ENCODE measurements at regions not wholly inside any gene's neighbourhood (a gene's known extent, or its start where the extent isn't known, plus 50 kb on each side); places are given as distances from the start of the nearest gene placed in this dataset.

- no peak overlapping the region for H3K4me2 ChIP-seq (replicated peaks; ENCODE audit: extremely low read depth, low read length, poor library complexity, severe bottlenecking)
- Mint-ChIP-seq H3K4me1 (no peaks in the 10 kb centered on the region), H3K4me3 (no peak overlapping the region), H3K27ac (no peak overlapping the region), H3K36me3 (no peaks in the 10 kb centered on the region), H3K27me3 (ENCODE audit: low read depth in 3 of 3) (no peaks in the 10 kb centered on the region), H3K9me3 (peaks cover 0 to 5% (median 2%) of the 10 kb centered on the region in 7 donors)
- H3K9ac ChIP-seq (ENCODE audit: insufficient read depth, low read length, poor library complexity, severe bottlenecking) = no peak overlapping the region
- no peak overlapping the region for H2AFZ ChIP-seq (ENCODE audit: insufficient read depth, low read depth, low read length, poor library complexity, severe bottlenecking)
- H3K9me3 ChIP-seq (replicated peaks in 1 of 2; ENCODE audit: control insufficient read depth in 1 of 2, insufficient read depth in 1 of 2, low read length in 2 of 2) = peaks cover 5 to 13% of the 10 kb centered on the region in 2 donors
- H3K36me3 ChIP-seq (replicated peaks in 1 of 2; ENCODE audit: control insufficient read depth in 1 of 2, insufficient read depth in 2 of 2, low read length in 2 of 2) = no peaks in the 10 kb centered on the region
- H3K27ac ChIP-seq (ENCODE audit: low read depth in 1 of 2, low read length in 2 of 2) = no peak overlapping the region
- no peaks in the 10 kb centered on the region for H3K4me1 ChIP-seq (ENCODE audit: control insufficient read depth in 1 of 2, insufficient read depth in 2 of 2, low read length in 2 of 2)
- DNase-seq = no peak
- intact Hi-C loops (cut with micrococcal nuclease) = no loop called here
- no peaks in the 10 kb centered on the region for H4K20me1 ChIP-seq (ENCODE audit: insufficient read depth, low read length)
- no peak overlapping the region for H3K4me3 ChIP-seq (replicated peaks in 1 of 3; ENCODE audit: low read depth in 2 of 3, low read length in 3 of 3)
- no peaks in the 10 kb centered on the region for H3K27me3 ChIP-seq (ENCODE audit: control insufficient read depth in 2 of 2, insufficient read depth in 2 of 2, low read length in 2 of 2)
- 92% methylated on average over 2 of the region's 3 CpGs for WGBS (ENCODE audit: insufficient coverage)
- H3K79me2 ChIP-seq (ENCODE audit: insufficient read depth, low read length) = no peaks in the 10 kb centered on the region
- TF ChIP-seq, protein P1, sequence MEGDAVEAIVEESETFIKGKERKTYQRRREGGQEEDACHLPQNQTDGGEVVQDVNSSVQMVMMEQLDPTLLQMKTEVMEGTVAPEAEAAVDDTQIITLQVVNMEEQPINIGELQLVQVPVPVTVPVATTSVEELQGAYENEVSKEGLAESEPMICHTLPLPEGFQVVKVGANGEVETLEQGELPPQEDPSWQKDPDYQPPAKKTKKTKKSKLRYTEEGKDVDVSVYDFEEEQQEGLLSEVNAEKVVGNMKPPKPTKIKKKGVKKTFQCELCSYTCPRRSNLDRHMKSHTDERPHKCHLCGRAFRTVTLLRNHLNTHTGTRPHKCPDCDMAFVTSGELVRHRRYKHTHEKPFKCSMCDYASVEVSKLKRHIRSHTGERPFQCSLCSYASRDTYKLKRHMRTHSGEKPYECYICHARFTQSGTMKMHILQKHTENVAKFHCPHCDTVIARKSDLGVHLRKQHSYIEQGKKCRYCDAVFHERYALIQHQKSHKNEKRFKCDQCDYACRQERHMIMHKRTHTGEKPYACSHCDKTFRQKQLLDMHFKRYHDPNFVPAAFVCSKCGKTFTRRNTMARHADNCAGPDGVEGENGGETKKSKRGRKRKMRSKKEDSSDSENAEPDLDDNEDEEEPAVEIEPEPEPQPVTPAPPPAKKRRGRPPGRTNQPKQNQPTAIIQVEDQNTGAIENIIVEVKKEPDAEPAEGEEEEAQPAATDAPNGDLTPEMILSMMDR (IDR thresholded peaks at IDR 0.05) = no peak
Observed at GRCh38 chr18:4597301-4597700, 142.2 kb upstream of the DLGAP1 start.

- Mint-ChIP-seq H3K27me3 (ENCODE audit: low read depth in 3 of 3) (no peaks in the 10 kb centered on the region), H3K36me3 (no peaks in the 10 kb centered on the region), H3K4me3 (no peak overlapping the region), H3K27ac (no peak overlapping the region), H3K4me1 (no peaks in the 10 kb centered on the region), H3K9me3 (peaks cover 0 to 21% (median 5%) of the 10 kb centered on the region in 7 donors)
- H4K20me1 ChIP-seq (ENCODE audit: insufficient read depth, low read length) = no peaks in the 10 kb centered on the region
- no peak overlapping the region for H3K9ac ChIP-seq (ENCODE audit: insufficient read depth, low read length, poor library complexity, severe bottlenecking)
- TF ChIP-seq, protein P1 (IDR thresholded peaks at IDR 0.05) = no peak
- no peak for DNase-seq
- intact Hi-C loops (cut with micrococcal nuclease) = no loop called here
- no peaks in the 10 kb centered on the region for H3K4me1 ChIP-seq (ENCODE audit: control insufficient read depth in 1 of 2, insufficient read depth in 2 of 2, low read length in 2 of 2)
- H3K27ac ChIP-seq (ENCODE audit: low read depth in 1 of 2, low read length in 2 of 2) = no peak overlapping the region
- no peak overlapping the region for H3K4me3 ChIP-seq (replicated peaks in 1 of 3; ENCODE audit: low read depth in 2 of 3, low read length in 3 of 3)
- H3K79me2 ChIP-seq (ENCODE audit: insufficient read depth, low read length) = no peaks in the 10 kb centered on the region
- no peak overlapping the region for H2AFZ ChIP-seq (ENCODE audit: insufficient read depth, low read depth, low read length, poor library complexity, severe bottlenecking)
- no peaks in the 10 kb centered on the region for H3K27me3 ChIP-seq (ENCODE audit: control insufficient read depth in 2 of 2, insufficient read depth in 2 of 2, low read length in 2 of 2)
- WGBS (ENCODE audit: insufficient coverage) = no CpG with 5 or more reads among the region's 1 CpG
- peaks cover 20 to 28% of the 10 kb centered on the region in 2 donors for H3K9me3 ChIP-seq (replicated peaks in 1 of 2; ENCODE audit: control insufficient read depth in 1 of 2, insufficient read depth in 1 of 2, low read length in 2 of 2)
- no peaks in the 10 kb centered on the region for H3K36me3 ChIP-seq (replicated peaks in 1 of 2; ENCODE audit: control insufficient read depth in 1 of 2, insufficient read depth in 2 of 2, low read length in 2 of 2)
- H3K4me2 ChIP-seq (replicated peaks; ENCODE audit: extremely low read depth, low read length, poor library complexity, severe bottlenecking) = no peak overlapping the region
Observed at GRCh38 chr18:4593895-4594294, 138.8 kb upstream of the DLGAP1 start.
